ENCODE measurements at regions not wholly inside any gene's neighbourhood (a gene's known extent, or its start where the extent isn't known, plus 50 kb on each side); places are given as distances from the start of the nearest gene placed in this dataset.

GRCh38 chr13:74226791-74227475, 92.7 kb upstream of the KLF12 start:
- H3F3A ChIP-seq (replicated peaks; ENCODE audit: insufficient read depth) = no peaks in the 10 kb centered on the region

More at GRCh38 chr13:74226791-74227475, 92.7 kb upstream of the KLF12 start:
- no peaks in the 10 kb centered on the region for H3K9me2 ChIP-seq
- H3K4me3 ChIP-seq (ENCODE audit: low read depth in 2 of 2, low read length in 1 of 2) = no peak overlapping the region
- DNase-seq = no peak
- 61% methylated on average over 4 of the region's 4 CpGs for WGBS (ENCODE audit: low lambda C conversion rate)
- no peak overlapping the region for H2AFZ ChIP-seq (ENCODE audit: low read depth)
- H3K9me3 ChIP-seq = no peaks in the 10 kb centered on the region
- no peaks in the 10 kb centered on the region for H3K79me2 ChIP-seq (ENCODE audit: insufficient read depth)
- CTCF ChIA-PET = no interaction called here
- H3K36me3 ChIP-seq (replicated peaks in 1 of 2; ENCODE audit: control insufficient read depth in 1 of 2, insufficient read depth in 2 of 2, low read length in 1 of 2) = no peaks in the 10 kb centered on the region
- no peaks in the 10 kb centered on the region for H3K27me3 ChIP-seq (ENCODE audit: insufficient read depth)
- H3K27ac ChIP-seq (ENCODE audit: low read depth in 2 of 2, low read length in 1 of 2) = no peak overlapping the region
- TF ChIP-seq MXI1 (IDR thresholded peaks at IDR 0.05; ENCODE audit: low read depth, low read length) (no peak), NRF1 (IDR thresholded peaks at IDR 0.05; ENCODE audit: low read depth, low read length) (no peak), RXRA (IDR thresholded peaks at IDR 0.05; ENCODE audit: borderline replicate concordance, low read depth) (no peak), EP300 (IDR thresholded peaks at IDR 0.05; ENCODE audit: borderline replicate concordance in 1 of 2, low read depth in 1 of 2, low read length in 1 of 2) (0 out of 4 replicates have a peak, but pooled peaks of 1 of the 2 experiments have one; percentile 42), JUND (IDR thresholded peaks at IDR 0.05) (no peak), SIN3A (IDR thresholded peaks at IDR 0.05; ENCODE audit: borderline replicate concordance, low read depth, low read length) (no peak), RCOR1 (IDR thresholded peaks at IDR 0.05; ENCODE audit: low read length) (no peak), EZH2phosphoT487 (IDR thresholded peaks at IDR 0.05; ENCODE audit: borderline replicate concordance, low read depth) (no peak), ELF1 (IDR thresholded peaks at IDR 0.05) (no peak), YY1 (IDR thresholded peaks at IDR 0.05; ENCODE audit: low read depth) (no peak), FOSL2 (IDR thresholded peaks at IDR 0.05; ENCODE audit: borderline replicate concordance, low read depth) (no peak), ZBTB33 (IDR thresholded peaks at IDR 0.05; ENCODE audit: borderline replicate concordance, low read depth) (no peak), TCF12 (IDR thresholded peaks at IDR 0.05) (peak; percentile 33; the same call in 1 of the 2 replicates), CTCF (IDR thresholded peaks at IDR 0.05) (no peak), POLR2AphosphoS5 (IDR thresholded peaks at IDR 0.05; ENCODE audit: low read depth, low read length) (no peak), SMC3 (IDR thresholded peaks at IDR 0.05; ENCODE audit: low read depth, low read length) (no peak), USF1 (IDR thresholded peaks at IDR 0.05; ENCODE audit: borderline replicate concordance, low read depth) (no peak)
- H3K9ac ChIP-seq = no peak overlapping the region
- POLR2A ChIA-PET = no interaction called here
- no peak overlapping the region for H3K4me2 ChIP-seq
- H4K20me1 ChIP-seq (ENCODE audit: insufficient read depth) = no peaks in the 10 kb centered on the region
- H3K4me1 ChIP-seq (ENCODE audit: control insufficient read depth in 1 of 2, insufficient read depth in 2 of 2, low read depth in 1 of 2, low read length in 1 of 2) = no peaks in the 10 kb centered on the region; a peak in 1 of 4 replicates
